ENCODE measurements at regions not wholly inside any gene's neighbourhood (a gene's known extent, or its start where the extent isn't known, plus 50 kb on each side); places are given as distances from the start of the nearest gene placed in this dataset.
"Not testable (repeated sequence)": the region's sequence is repeated elsewhere in the genome, so short reads cannot be mapped to it uniquely, and the experiment has no call there.

GRCh38 chr5:87122151-87122977, 145.3 kb upstream of the RASA1 start:
- DNase-seq (ENCODE audit: low spot score in 2 of 2): no peak
- no peak for FAIRE-seq

- no peak for FAIRE-seq
- no peak for DNase-seq (ENCODE audit: low spot score in 2 of 2)
These were observed 141.9 kb upstream of the RASA1 start for GRCh38 chr5:87125766-87126165.

GRCh38 chr5:87126869-87127268, 140.8 kb upstream of the RASA1 start:
- no peak for FAIRE-seq
- no peak for DNase-seq (ENCODE audit: low spot score in 2 of 2)

- DNase-seq (ENCODE audit: low spot score in 2 of 2): no peak
- no peak for FAIRE-seq
These were observed 140.3 kb upstream of the RASA1 start for GRCh38 chr5:87127426-87127825.

- DNase-seq (ENCODE audit: low spot score in 2 of 2): no peak
- FAIRE-seq: no peak
These were observed 139.6 kb upstream of the RASA1 start for GRCh38 chr5:87127956-87128687.

GRCh38 chr5:87129046-87129445, 138.6 kb upstream of the RASA1 start:
- DNase-seq (ENCODE audit: low spot score in 2 of 2) (no peak), FAIRE-seq (no peak)

- peak; percentile 17 for FAIRE-seq
- DNase-seq (ENCODE audit: low spot score in 2 of 2): no peak
These were observed 135.0 kb upstream of the RASA1 start for GRCh38 chr5:87132696-87133095.

- not testable (repeated sequence) for DNase-seq (ENCODE audit: low spot score in 2 of 2); FAIRE-seq
These were observed 133.2 kb upstream of the RASA1 start for GRCh38 chr5:87134513-87134912.

GRCh38 chr5:87136096-87136495, 131.6 kb upstream of the RASA1 start:
- FAIRE-seq: no peak
- DNase-seq (ENCODE audit: low spot score in 2 of 2): no peak

- no peak for FAIRE-seq
- DNase-seq (ENCODE audit: low spot score in 2 of 2): no peak
These were observed 130.9 kb upstream of the RASA1 start for GRCh38 chr5:87136733-87137132.

GRCh38 chr5:87137283-87137682, 130.4 kb upstream of the RASA1 start:
- FAIRE-seq (no peak), DNase-seq (ENCODE audit: low spot score in 2 of 2) (no peak)

- DNase-seq (ENCODE audit: low spot score in 2 of 2) (no peak), FAIRE-seq (no peak)
These were observed 129.4 kb upstream of the RASA1 start for GRCh38 chr5:87138091-87138805.

- DNase-seq (ENCODE audit: low spot score in 2 of 2) (no peak), FAIRE-seq (no peak)
These were observed 127.9 kb upstream of the RASA1 start for GRCh38 chr5:87139795-87140194.

- DNase-seq (ENCODE audit: low spot score in 2 of 2) (no peak), FAIRE-seq (no peak)
These were observed 126.1 kb upstream of the RASA1 start for GRCh38 chr5:87141544-87141943.

GRCh38 chr5:87145853-87146252, 121.8 kb upstream of the RASA1 start:
- FAIRE-seq; DNase-seq (ENCODE audit: low spot score in 2 of 2): not testable (repeated sequence)

- DNase-seq (ENCODE audit: low spot score in 2 of 2): no peak
- no peak for FAIRE-seq
These were observed 120.2 kb upstream of the RASA1 start for GRCh38 chr5:87147441-87147840.

GRCh38 chr5:87150630-87151029, 117.1 kb upstream of the RASA1 start:
- FAIRE-seq: no peak

GRCh38 chr5:87151547-87151946, 116.1 kb upstream of the RASA1 start:
- DNase-seq (ENCODE audit: low spot score in 2 of 2) (no peak), FAIRE-seq (no peak)

More at GRCh38 chr5:87150630-87151029, 117.1 kb upstream of the RASA1 start:
- DNase-seq (ENCODE audit: low spot score in 2 of 2): no peak

- no peak for FAIRE-seq
- DNase-seq (ENCODE audit: low spot score in 2 of 2): no peak
These were observed 114.8 kb upstream of the RASA1 start for GRCh38 chr5:87152886-87153285.

GRCh38 chr5:87154191-87154590, 113.5 kb upstream of the RASA1 start:
- no peak for FAIRE-seq
- DNase-seq (ENCODE audit: low spot score in 2 of 2): no peak

GRCh38 chr5:87155106-87155505, 112.6 kb upstream of the RASA1 start:
- DNase-seq (ENCODE audit: low spot score in 2 of 2) (no peak), FAIRE-seq (no peak)
